Caco-2 (cell line): ENCODE measurements at regions not wholly inside any gene's neighbourhood (a gene's known extent, or its start where the extent isn't known, plus 50 kb on each side); places are given as distances from the start of the nearest gene placed in this dataset.

ENCODE experiments used
- BruUV-seq: library from RNA; stranded (reverse); fragments of 400-500 nt; replicated peaks from 2 replicates; lab custom pipeline; 2021; lab: Mats Ljungman, UMichigan
- CTCF ChIA-PET: fragments of 300-600 bp; sonication (Branson Sonifier 250); formaldehyde crosslinking; loops from one replicate; lab custom pipeline; 2022; ENCODE audit warnings: antibody characterized with exemption; lab: Charles Lee
- POLR2A ChIA-PET: fragments of 300-600 bp; sonication (Branson Sonifier 250); formaldehyde crosslinking; loops from one replicate; lab custom pipeline; 2022; ENCODE audit warnings: antibody characterized with exemption; lab: Charles Lee
- DNase-seq, 2 experiments: peaks; one replicate each; pipeline versions ENCODE4 v3.0.0 to v3.0.0-alpha.2; 2020 to 2022
- H3K27me3 ChIP-seq: replicated peaks from 2 replicates; pipeline ENCODE4 v1.6.0; 2011; ENCODE audit warnings: low read length; ENCODE audit not compliant: control insufficient read depth, insufficient read depth
- H3K36me3 ChIP-seq: 2 replicates; pipeline ENCODE4 v1.5.1; 2011; ENCODE audit warnings: low read length; ENCODE audit not compliant: control insufficient read depth, insufficient read depth
- H3K4me1 ChIP-seq: fragments of 250-450 bp; sonication (Bioruptor Pico); 2 replicates; pipeline ENCODE4 v1.5.1; 2020; ENCODE audit warnings: mild to moderate bottlenecking
- H3K4me3 ChIP-seq: 2 replicates; pipeline ENCODE4 v1.5.1; 2011; ENCODE audit warnings: low read depth, mild to moderate bottlenecking, control low read depth, low read length
- H3K9me3 ChIP-seq: fragments of 250-450 bp; sonication (Bioruptor Pico); 2 replicates; pipeline ENCODE4 v1.5.1; 2020; ENCODE audit warnings: mild to moderate bottlenecking, moderate library complexity
- H3K27ac Mint-ChIP-seq: one replicate; pipeline ENCODE4 v1.8.0; 2022; ENCODE audit warnings: mixed read lengths; ENCODE audit not compliant: unreplicated experiment
- H3K27me3 Mint-ChIP-seq: one replicate; pipeline ENCODE4 v1.8.0; 2022; ENCODE audit warnings: mixed read lengths; ENCODE audit not compliant: insufficient read depth, unreplicated experiment
- H3K36me3 Mint-ChIP-seq: one replicate; pipeline ENCODE4 v1.8.0; 2022; ENCODE audit warnings: mild to moderate bottlenecking, mixed read lengths; ENCODE audit not compliant: insufficient read depth, unreplicated experiment
- H3K4me1 Mint-ChIP-seq: one replicate; pipeline ENCODE4 v1.8.0; 2022; ENCODE audit warnings: low read depth, mixed read lengths; ENCODE audit not compliant: unreplicated experiment
- H3K4me3 Mint-ChIP-seq: one replicate; pipeline ENCODE4 v1.8.0; 2022; ENCODE audit warnings: mild to moderate bottlenecking, moderate library complexity, mixed read lengths; ENCODE audit not compliant: unreplicated experiment
- H3K9me3 Mint-ChIP-seq: one replicate; pipeline ENCODE4 v1.8.0; 2022; ENCODE audit warnings: mixed read lengths; ENCODE audit not compliant: unreplicated experiment
- intact Hi-C: fragments of 100-400 bp; cut with micrococcal nuclease; formaldehyde crosslinking; loops from one replicate; pipeline ENCODE4 v1.10.0; 2022; ENCODE audit not compliant: unreplicated experiment
- TF ChIP-seq, protein P1 (sequence below), 2 experiments: fragments of 200-600 bp in 1 of 2; IDR thresholded peaks; 1 replicate in 1 of 2; 2 replicates in 1 of 2; pipeline versions ENCODE4 v1.5.1 to v1.8.0; 2011 to 2022; ENCODE audit warnings: antibody characterized with exemption in 1 of 2, control low read depth in 1 of 2, inconsistent platforms in 1 of 2, low read depth in 1 of 2, low read length in 1 of 2, mild to moderate bottlenecking in 1 of 2, moderate library complexity in 1 of 2; ENCODE audit not compliant: insufficient read depth in 1 of 2, severe bottlenecking in 1 of 2, unreplicated experiment in 1 of 2

DNA sequence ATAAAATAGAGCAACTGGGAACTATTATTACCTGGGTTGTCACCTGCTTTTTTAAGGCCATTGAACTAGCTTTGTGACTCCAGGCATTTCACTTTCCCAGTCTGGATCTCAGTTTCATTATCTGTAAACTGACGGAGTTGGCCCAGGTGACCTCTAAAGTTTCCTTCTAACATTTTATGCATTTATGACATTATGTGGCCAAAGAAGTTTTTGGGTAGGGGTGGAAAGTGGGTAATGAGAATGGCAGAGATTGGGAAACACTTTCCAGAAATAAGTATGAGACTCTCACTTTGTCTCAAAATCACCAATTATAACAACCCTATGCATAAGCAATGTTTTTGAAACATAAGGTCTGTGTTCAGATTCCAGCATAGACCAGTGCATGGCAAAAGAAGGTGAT lies 99.1 kb upstream of the ARHGEF3 start:
- Mint-ChIP-seq H3K4me1 (peaks cover 7% of the 10 kb centered on the region), H3K4me3 (no peak overlapping the region), H3K27me3 (no peaks in the 10 kb centered on the region), H3K36me3 (no peaks in the 10 kb centered on the region), H3K9me3 (no peaks in the 10 kb centered on the region), H3K27ac (no peak overlapping the region)
- Histone ChIP-seq H3K4me3 (no peak overlapping the region), H3K27me3 (no peaks in the 10 kb centered on the region), H3K9me3 (no peaks in the 10 kb centered on the region), H3K4me1 (peaks cover 8% of the 10 kb centered on the region; the same call in 1 of the 2 replicates), H3K36me3 (no peaks in the 10 kb centered on the region)
- no peak for DNase-seq
- TF ChIP-seq, protein P1, sequence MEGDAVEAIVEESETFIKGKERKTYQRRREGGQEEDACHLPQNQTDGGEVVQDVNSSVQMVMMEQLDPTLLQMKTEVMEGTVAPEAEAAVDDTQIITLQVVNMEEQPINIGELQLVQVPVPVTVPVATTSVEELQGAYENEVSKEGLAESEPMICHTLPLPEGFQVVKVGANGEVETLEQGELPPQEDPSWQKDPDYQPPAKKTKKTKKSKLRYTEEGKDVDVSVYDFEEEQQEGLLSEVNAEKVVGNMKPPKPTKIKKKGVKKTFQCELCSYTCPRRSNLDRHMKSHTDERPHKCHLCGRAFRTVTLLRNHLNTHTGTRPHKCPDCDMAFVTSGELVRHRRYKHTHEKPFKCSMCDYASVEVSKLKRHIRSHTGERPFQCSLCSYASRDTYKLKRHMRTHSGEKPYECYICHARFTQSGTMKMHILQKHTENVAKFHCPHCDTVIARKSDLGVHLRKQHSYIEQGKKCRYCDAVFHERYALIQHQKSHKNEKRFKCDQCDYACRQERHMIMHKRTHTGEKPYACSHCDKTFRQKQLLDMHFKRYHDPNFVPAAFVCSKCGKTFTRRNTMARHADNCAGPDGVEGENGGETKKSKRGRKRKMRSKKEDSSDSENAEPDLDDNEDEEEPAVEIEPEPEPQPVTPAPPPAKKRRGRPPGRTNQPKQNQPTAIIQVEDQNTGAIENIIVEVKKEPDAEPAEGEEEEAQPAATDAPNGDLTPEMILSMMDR (IDR thresholded peaks at IDR 0.05; ENCODE audit: insufficient read depth in 1 of 2, low read depth in 1 of 2, low read length in 1 of 2, severe bottlenecking in 1 of 2, unreplicated experiment in 1 of 2) = no peak
- ChIA-PET POLR2A (no interaction called here), CTCF (no interaction called here)
- intact Hi-C loops = no loop called here
- no TSS peak for BruUV-seq

DNA sequence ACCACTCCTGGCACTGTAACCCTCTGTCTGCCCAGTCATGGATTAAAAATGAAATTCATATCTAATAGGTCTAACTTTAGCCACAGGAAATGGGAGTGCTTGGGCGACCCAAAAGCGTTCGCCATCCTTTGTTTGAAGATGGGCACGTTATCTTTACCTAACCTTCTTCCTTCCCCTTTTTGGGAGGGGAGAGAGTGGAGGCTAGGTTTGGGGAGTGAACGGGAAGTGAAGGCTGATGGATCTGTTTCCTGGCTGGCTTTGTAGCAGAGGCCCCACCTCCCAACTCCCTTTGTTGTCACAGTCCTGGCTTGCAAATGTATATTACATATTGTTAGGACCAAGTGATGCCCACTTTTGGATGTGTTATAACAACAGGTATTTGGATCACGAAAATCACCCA lies 98.1 kb upstream of the ARHGEF3 start:
- TF ChIP-seq, protein P1 (IDR thresholded peaks at IDR 0.05; ENCODE audit: insufficient read depth in 1 of 2, low read depth in 1 of 2, low read length in 1 of 2, severe bottlenecking in 1 of 2, unreplicated experiment in 1 of 2) = no peak
- Mint-ChIP-seq H3K27me3 (no peaks in the 10 kb centered on the region), H3K4me3 (no peak overlapping the region), H3K4me1 (peaks cover 4% of the 10 kb centered on the region), H3K36me3 (no peaks in the 10 kb centered on the region), H3K27ac (no peak overlapping the region), H3K9me3 (no peaks in the 10 kb centered on the region)
- ChIA-PET CTCF (no interaction called here), POLR2A (no interaction called here)
- Histone ChIP-seq H3K9me3 (no peaks in the 10 kb centered on the region), H3K36me3 (no peaks in the 10 kb centered on the region), H3K4me1 (peaks cover 4% of the 10 kb centered on the region; the same call in 1 of the 2 replicates), H3K4me3 (no peak overlapping the region), H3K27me3 (no peaks in the 10 kb centered on the region)
- DNase-seq = no peak
- no TSS peak for BruUV-seq
- intact Hi-C loops = no loop called here

DNA sequence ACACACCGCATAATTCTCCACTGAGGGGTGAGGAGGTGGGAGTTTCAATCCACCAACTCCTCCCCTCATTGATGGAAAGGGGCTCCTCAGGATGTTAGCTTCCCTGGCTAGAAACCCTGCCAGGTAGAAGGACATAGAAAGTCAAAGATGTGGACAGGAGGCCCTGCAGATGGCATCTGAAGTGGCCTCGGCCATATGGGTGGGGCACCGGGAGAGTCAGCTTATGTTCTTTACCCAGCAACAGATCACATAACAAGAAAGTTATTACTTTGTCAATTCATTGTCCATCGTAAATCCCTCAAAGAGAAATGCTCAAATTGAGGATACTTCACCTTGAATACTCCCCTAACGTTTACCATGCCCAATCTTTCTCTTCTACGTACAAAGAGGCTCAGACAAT lies 97.3 kb upstream of the ARHGEF3 start:
- Histone ChIP-seq H3K4me3 (no peak overlapping the region), H3K9me3 (no peaks in the 10 kb centered on the region), H3K27me3 (no peaks in the 10 kb centered on the region), H3K4me1 (no peaks in the 10 kb centered on the region), H3K36me3 (no peaks in the 10 kb centered on the region)
- TF ChIP-seq, protein P1 (IDR thresholded peaks at IDR 0.05; ENCODE audit: insufficient read depth in 1 of 2, low read depth in 1 of 2, low read length in 1 of 2, severe bottlenecking in 1 of 2, unreplicated experiment in 1 of 2) = no peak
- H3K4me1 Mint-ChIP-seq = no peaks in the 10 kb centered on the region
- BruUV-seq = no TSS peak
- CTCF ChIA-PET = no interaction called here
- no peak overlapping the region for H3K27ac Mint-ChIP-seq
- no peaks in the 10 kb centered on the region for H3K36me3 Mint-ChIP-seq
- intact Hi-C loops = no loop called here
- no peaks in the 10 kb centered on the region for H3K9me3 Mint-ChIP-seq
- POLR2A ChIA-PET = no interaction called here
- no peak overlapping the region for H3K4me3 Mint-ChIP-seq
- no peak for DNase-seq
- H3K27me3 Mint-ChIP-seq = no peaks in the 10 kb centered on the region
